Heart right ventricle (tissue), 16 donors: ENCODE measurements at regions not wholly inside any gene's neighbourhood (a gene's known extent, or its start where the extent isn't known, plus 50 kb on each side); places are given as distances from the start of the nearest gene placed in this dataset.

ENCODE experiments used
- ATAC-seq, 8 donors: fragments of 200-7000 bp; cut with Tn5 transposase; one replicate each; pipeline ENCODE4 v1.9.1; 2020; ENCODE audit warnings: mild to moderate bottlenecking in 8 of 8, moderate library complexity in 8 of 8, moderate number of reproducible peaks in 1 of 8
- DNase-seq, 2 donors: peaks; one replicate each; pipeline ENCODE4 v3.0.0-alpha.2; 2020
- H3K27ac ChIP-seq, 10 donors: fragments of 200-600 bp; sonication (generic) in 2 of 10; one replicate each; pipeline versions ENCODE4 v1.5.0 to v1.8.0; 2020 to 2022; ENCODE audit warnings: mild to moderate bottlenecking in 3 of 10
- H3K27me3 ChIP-seq, 7 donors: fragments of 200-600 bp; one replicate each; pipeline ENCODE4 v1.8.0; 2021 to 2022; ENCODE audit warnings: mild to moderate bottlenecking in 2 of 7
- H3K36me3 ChIP-seq, 9 donors: fragments of 200-600 bp; sonication (generic) in 1 of 9; one replicate each; pipeline versions ENCODE4 v1.5.0 to v1.8.0; 2020 to 2022; ENCODE audit warnings: mild to moderate bottlenecking in 2 of 9
- H3K4me1 ChIP-seq, 9 donors: fragments of 200-600 bp; sonication (generic) in 1 of 9; one replicate each; pipeline versions ENCODE4 v1.5.0 to v1.8.0; 2020 to 2022; ENCODE audit warnings: mild to moderate bottlenecking in 4 of 9
- H3K4me3 ChIP-seq, 10 donors: fragments of 200-600 bp; sonication (generic) in 2 of 10; one replicate each; pipeline versions ENCODE4 v1.5.0 to v1.8.0; 2020 to 2022; ENCODE audit warnings: mild to moderate bottlenecking in 7 of 10, moderate library complexity in 2 of 10
- H3K9me3 ChIP-seq, 11 donors: fragments of 200-600 bp in 10 of 11; sonication (generic) in 2 of 11; one replicate each; pipeline versions ENCODE4 v1.5.0 to v1.8.0; 2013 to 2022; ENCODE audit warnings: mild to moderate bottlenecking in 2 of 11, control low read depth in 1 of 11, moderate library complexity in 1 of 11
- CTCF ChIP-seq, 9 donors: fragments of 200-600 bp; sonication (generic) in 2 of 9; IDR thresholded peaks; one replicate each; pipeline versions ENCODE4 v1.5.0 to v1.8.0; 2021 to 2022; ENCODE audit warnings: antibody characterized with exemption in 9 of 9, mild to moderate bottlenecking in 5 of 9, moderate library complexity in 1 of 9
- WGBS, 2 donors: extraction: QIAGEN DNeasy Blood & Tissue Kit; methylation state at CpG; one replicate each; pipeline ENCODE4 v1.1.7; 2013; ENCODE audit warnings: inconsistent platforms in 1 of 2; 5-methylcytosine and 5-hydroxymethylcytosine counted together
- intact Hi-C, 10 donors: fragments of 100-400 bp; cut with DNase I; formaldehyde crosslinking; loops; one replicate each; pipeline versions ENCODE4 v1.11.1 to v1.14.2; 2022
- donor health status: Arrhythmogenic right ventricular cardiomyopathy.
- donor health status: ischemic (EF 13 %, LVEDD 7.1; RV severe dilation, severe dysfunction).
- donor health status: healthy with polysubstance abuse.
- donor health status: DM: no; HTN: yes; CAD: no.
- donor health status: DM: no; HTN: no; CAD: no.
- donor health status: ischemic (EF 25% LVEDD 6.9; RV normal size, moderate dysfunction).
- donor health status: ischemic (EF 25% LVEDD 5.7; RV mildly dilated, moderate dysfunction).
- donor health status: healthy.
- donor health status: DM: yes; HTN: yes; CAD: no.
- donor health status: Ischemic cardiomyopathy.
- donor health status: ischemic (EF 35%, LVEDD 5.7; RV mildly dilated, moderate dysfunction).
- donor health status: nonischemic (EF 11% LVEDD 7.7; RV severe dilation, severe dysfunction).
- donor health status: DM: yes; HTN: yes; CAD: no.
- donor health status: PGD.
- donor health status: ischemic (EF 29% LVEDD 5.4; RV normal size, mild dysfunction).
- donor health status: nonischemic (EF 23%, LVEDD 6.1; RV moderate dilation, normal function).

DNA sequence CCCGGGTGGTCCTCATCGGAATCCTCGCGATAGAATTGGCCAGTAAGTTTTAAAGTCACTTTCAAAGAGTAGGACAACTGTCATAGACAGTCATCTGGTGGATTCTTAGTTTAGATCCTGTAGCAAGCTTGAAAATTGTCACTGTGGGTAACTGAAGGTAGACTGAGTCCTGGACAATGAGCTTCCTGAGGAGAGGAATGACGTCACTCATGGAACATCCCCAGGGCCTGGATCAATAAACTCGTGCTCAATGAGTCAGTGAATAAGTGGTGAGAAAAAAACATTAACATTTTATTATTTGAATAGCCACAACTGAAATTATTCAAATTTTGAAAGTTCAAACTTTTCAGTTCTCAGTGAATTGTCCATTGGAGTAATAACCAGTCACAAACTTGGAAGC is 101.4 kb upstream of the CXCR4 start:
- no peak for TF ChIP-seq CTCF (IDR thresholded peaks at IDR 0.05)
- DNase-seq = no peak
- Histone ChIP-seq H3K36me3 (no peaks in the 10 kb centered on the region), H3K4me1 (peaks cover 0 to 27% (median 1%) of the 10 kb centered on the region in 9 donors), H3K27me3 (peaks cover 0 to 10% (median 0%) of the 10 kb centered on the region in 7 donors), H3K4me3 (no peak overlapping the region), H3K27ac (no peak overlapping the region), H3K9me3 (no peaks in the 10 kb centered on the region)
- ATAC-seq = no peak
- intact Hi-C loops = no loop called here
- WGBS, 2 donors = 66 to 67% methylated on average over 6 of the region's 6 CpGs

DNA sequence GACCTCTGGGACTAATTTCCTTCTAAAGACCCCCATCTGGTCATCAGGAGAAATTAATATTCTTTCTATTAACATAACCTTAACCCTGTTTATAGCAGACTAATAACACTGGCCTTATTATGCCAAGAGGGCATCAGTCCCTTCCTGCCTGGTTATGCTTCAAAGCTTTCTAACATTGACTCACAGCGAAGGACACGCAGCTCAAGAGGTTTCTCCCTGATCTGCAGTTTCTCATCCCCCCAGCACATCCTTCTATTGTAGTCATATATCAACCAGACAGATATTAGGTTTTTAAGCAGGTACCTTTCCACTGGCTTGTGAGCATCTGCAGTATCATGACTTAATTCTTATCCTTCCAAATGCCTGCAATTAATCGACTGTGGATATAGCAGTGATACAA is 100.0 kb upstream of the CXCR4 start:
- H3K36me3 ChIP-seq = no peaks in the 10 kb centered on the region
- H3K4me1 ChIP-seq = peaks cover 0 to 41% (median 2%) of the 10 kb centered on the region in 9 donors
- DNase-seq = no peak
- no peak for TF ChIP-seq CTCF (IDR thresholded peaks at IDR 0.05)
- ATAC-seq = no peak
- no peaks in the 10 kb centered on the region for H3K9me3 ChIP-seq
- intact Hi-C loops = no loop called here
- H3K4me3 ChIP-seq = no peak overlapping the region
- 55 to 60% methylated on average over 3 of the region's 3 CpGs for WGBS, 2 donors
- H3K27ac ChIP-seq = no peak overlapping the region
- H3K27me3 ChIP-seq = peaks cover 0 to 10% (median 0%) of the 10 kb centered on the region in 7 donors

DNA sequence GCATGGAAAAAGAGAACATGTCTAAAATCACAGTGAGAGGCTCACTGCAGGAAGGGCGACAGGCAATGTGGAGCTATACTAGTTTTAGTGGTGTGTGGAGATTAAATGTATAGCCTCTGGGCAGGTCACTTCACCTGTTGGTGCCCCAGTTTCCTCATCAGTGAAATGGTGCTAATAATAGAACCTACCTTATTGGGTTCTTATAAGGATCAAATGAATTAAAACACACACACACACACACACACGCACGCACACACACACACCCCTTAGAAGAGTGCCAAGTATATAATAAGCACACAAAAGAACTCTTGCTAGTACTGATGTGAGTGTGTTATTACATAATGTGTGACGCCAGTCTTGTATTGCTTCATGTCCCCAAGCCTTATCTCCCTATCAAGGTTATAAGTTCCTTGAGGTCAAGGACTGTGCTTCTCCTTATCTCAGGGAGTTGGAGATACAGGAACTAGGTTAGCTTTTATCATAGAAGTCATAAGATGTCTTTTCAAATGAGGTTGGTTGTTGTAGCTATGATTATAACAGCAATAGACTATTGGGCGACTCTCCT is 98.0 kb upstream of the CXCR4 start:
- no peaks in the 10 kb centered on the region for H3K36me3 ChIP-seq
- H3K4me3 ChIP-seq = no peak overlapping the region
- H3K4me1 ChIP-seq = peaks cover 0 to 54% (median 2%) of the 10 kb centered on the region in 9 donors
- 89 to 95% methylated on average over 5 of the region's 5 CpGs for WGBS, 2 donors
- intact Hi-C loops = no loop called here
- H3K27ac ChIP-seq = peak overlapping the region in 1 of 10 donors; percentile 82
- TF ChIP-seq CTCF (IDR thresholded peaks at IDR 0.05) = no peak
- DNase-seq = no peak
- H3K27me3 ChIP-seq = peaks cover 0 to 10% (median 0%) of the 10 kb centered on the region in 7 donors
- no peaks in the 10 kb centered on the region for H3K9me3 ChIP-seq
- no peak for ATAC-seq

DNA sequence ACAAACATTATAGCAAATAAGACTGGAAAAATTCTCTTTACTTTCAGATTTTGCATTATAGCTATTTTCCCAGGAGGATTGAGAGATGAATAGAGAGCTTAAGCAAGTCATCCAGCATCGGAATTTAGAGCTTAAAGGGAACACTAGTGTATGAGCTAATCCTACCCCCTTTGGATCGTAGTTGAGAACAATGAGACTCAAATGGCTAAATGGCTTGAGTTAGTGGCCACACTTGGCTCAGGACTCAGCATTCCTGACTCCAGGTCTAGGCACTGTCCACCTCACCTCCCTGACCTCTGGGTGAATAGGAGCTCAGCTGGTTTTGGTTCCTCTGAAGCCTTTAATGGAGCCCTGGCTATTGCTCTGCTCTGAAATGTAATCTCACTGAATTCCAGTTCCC is 97.5 kb upstream of the CXCR4 start:
- Histone ChIP-seq H3K36me3 (no peaks in the 10 kb centered on the region), H3K27me3 (peaks cover 0 to 10% (median 0%) of the 10 kb centered on the region in 7 donors), H3K4me1 (peaks cover 0 to 54% (median 4%) of the 10 kb centered on the region in 9 donors), H3K27ac (peak overlapping the region in 1 of 10 donors; percentile 82), H3K4me3 (no peak overlapping the region), H3K9me3 (no peaks in the 10 kb centered on the region)
- DNase-seq (no peak), ATAC-seq (no peak)
- WGBS, 2 donors = 82 to 85% methylated on average over 2 of the region's 2 CpGs
- no peak for TF ChIP-seq CTCF (IDR thresholded peaks at IDR 0.05)
- intact Hi-C loops = no loop called here
